ENCODE measurements at regions not wholly inside any gene's neighbourhood (a gene's known extent, or its start where the extent isn't known, plus 50 kb on each side); places are given as distances from the start of the nearest gene placed in this dataset.
A peak's percentile ranks its signal among the peaks of the same experiment; 100 is the strongest.

DNA sequence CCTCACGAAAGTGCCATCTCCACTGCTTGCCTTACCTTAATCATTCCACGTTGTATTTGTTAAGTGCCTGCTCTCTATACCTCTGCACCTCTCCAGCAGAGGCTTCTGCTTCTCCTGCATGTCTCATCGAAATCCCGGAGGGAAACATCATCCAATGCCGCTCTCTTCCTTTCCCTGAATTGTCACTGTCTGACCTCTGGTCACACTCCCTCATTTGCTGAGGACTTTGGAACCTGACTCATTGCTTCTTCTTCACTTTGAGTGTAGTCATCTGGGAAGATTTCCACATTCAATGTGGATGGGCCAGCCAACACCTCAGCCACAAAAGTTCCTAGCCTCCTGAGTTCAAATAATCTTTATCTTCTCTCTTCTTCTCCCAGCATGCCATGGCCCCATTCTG, 78.9 kb upstream of the BEND6 start:
- Histone ChIP-seq H4K8ac (replicated peaks; ENCODE audit: insufficient read length, low read depth, low read length) (no peak overlapping the region), H3K23me2 (ENCODE audit: insufficient read length, low read depth, low read length, poor library complexity, severe bottlenecking) (no peaks in the 10 kb centered on the region), H3K18ac (ENCODE audit: insufficient read length, low read depth, low read length) (no peak overlapping the region), H3K23ac (ENCODE audit: insufficient read length, low read depth, low read length) (no peak overlapping the region), H3K9ac (ENCODE audit: extremely low read depth, insufficient read length, low read length) (no peak overlapping the region), H3K27ac (ENCODE audit: insufficient read length, low read depth, low read length) (no peak overlapping the region), H3T11ph (ENCODE audit: low read length) (no peak overlapping the region), H2BK120ac (ENCODE audit: low read depth, low read length, poor library complexity, severe bottlenecking) (no peak overlapping the region), H2AFZ (ENCODE audit: low read length) (no peak overlapping the region), H4K5ac (ENCODE audit: insufficient read length, low read depth, low read length) (no peak overlapping the region), H3K27me3 (ENCODE audit: insufficient read depth, low read length) (no peaks in the 10 kb centered on the region), H3K4ac (ENCODE audit: low read depth, low read length) (no peak overlapping the region), H2BK5ac (ENCODE audit: insufficient read length, low read length) (no peak overlapping the region), H3K14ac (ENCODE audit: insufficient read depth, low read length) (no peak overlapping the region), H2BK12ac (ENCODE audit: insufficient read length, low read depth, low read length) (no peak overlapping the region), H4K91ac (ENCODE audit: insufficient read length, low read depth, low read length) (no peak overlapping the region), H3K79me1 (ENCODE audit: insufficient read depth, low read depth, low read length, poor library complexity, severe bottlenecking) (no peaks in the 10 kb centered on the region), H2BK15ac (ENCODE audit: low read depth, low read length) (no peak overlapping the region), H3K79me2 (ENCODE audit: insufficient read depth, low read length) (no peaks in the 10 kb centered on the region), H3K4me1 (ENCODE audit: insufficient read depth, low read length) (no peaks in the 10 kb centered on the region), H3K4me2 (ENCODE audit: insufficient read depth, insufficient read length, low read length) (no peak overlapping the region), H3K9me3 (ENCODE audit: control insufficient read depth, low read depth, low read length) (no peaks in the 10 kb centered on the region), H2AK5ac (ENCODE audit: insufficient read length, low read length) (no peak overlapping the region), H3K56ac (ENCODE audit: insufficient read length, low read depth, low read length) (no peak overlapping the region), H4K20me1 (ENCODE audit: control insufficient read depth, insufficient read depth, insufficient read length) (no peaks in the 10 kb centered on the region), H2BK20ac (ENCODE audit: low read depth, low read length, poor library complexity, severe bottlenecking) (no peak overlapping the region)
- TF ChIP-seq, protein P1, sequence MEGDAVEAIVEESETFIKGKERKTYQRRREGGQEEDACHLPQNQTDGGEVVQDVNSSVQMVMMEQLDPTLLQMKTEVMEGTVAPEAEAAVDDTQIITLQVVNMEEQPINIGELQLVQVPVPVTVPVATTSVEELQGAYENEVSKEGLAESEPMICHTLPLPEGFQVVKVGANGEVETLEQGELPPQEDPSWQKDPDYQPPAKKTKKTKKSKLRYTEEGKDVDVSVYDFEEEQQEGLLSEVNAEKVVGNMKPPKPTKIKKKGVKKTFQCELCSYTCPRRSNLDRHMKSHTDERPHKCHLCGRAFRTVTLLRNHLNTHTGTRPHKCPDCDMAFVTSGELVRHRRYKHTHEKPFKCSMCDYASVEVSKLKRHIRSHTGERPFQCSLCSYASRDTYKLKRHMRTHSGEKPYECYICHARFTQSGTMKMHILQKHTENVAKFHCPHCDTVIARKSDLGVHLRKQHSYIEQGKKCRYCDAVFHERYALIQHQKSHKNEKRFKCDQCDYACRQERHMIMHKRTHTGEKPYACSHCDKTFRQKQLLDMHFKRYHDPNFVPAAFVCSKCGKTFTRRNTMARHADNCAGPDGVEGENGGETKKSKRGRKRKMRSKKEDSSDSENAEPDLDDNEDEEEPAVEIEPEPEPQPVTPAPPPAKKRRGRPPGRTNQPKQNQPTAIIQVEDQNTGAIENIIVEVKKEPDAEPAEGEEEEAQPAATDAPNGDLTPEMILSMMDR (conservative IDR thresholded peaks at IDR 0.05), result no peak
- peak overlapping the region in 1 of 3 experiments; percentile 0; a peak in 1 of 7 replicates for H3K27ac Mint-ChIP-seq
- H3K27me3 Mint-ChIP-seq (ENCODE audit: low read depth), result no peaks in the 10 kb centered on the region
- H3K4me3 Mint-ChIP-seq, result no peak overlapping the region
- no peak for DNase-seq
- no peaks in the 10 kb centered on the region for H3K9me3 Mint-ChIP-seq
- no peaks in the 10 kb centered on the region; a peak in 1 of 7 replicates for H3K36me3 Mint-ChIP-seq (ENCODE audit: insufficient read depth in 1 of 3, low read depth in 3 of 3)
- WGBS (ENCODE audit: extremely low coverage, insufficient read length, low lambda C conversion rate), result no CpG with 5 or more reads among the region's 5 CpGs
- H3K4me1 Mint-ChIP-seq, result no peaks in the 10 kb centered on the region
